ENCODE measurements at regions not wholly inside any gene's neighbourhood (a gene's known extent, or its start where the extent isn't known, plus 50 kb on each side); places are given as distances from the start of the nearest gene placed in this dataset.

DNA sequence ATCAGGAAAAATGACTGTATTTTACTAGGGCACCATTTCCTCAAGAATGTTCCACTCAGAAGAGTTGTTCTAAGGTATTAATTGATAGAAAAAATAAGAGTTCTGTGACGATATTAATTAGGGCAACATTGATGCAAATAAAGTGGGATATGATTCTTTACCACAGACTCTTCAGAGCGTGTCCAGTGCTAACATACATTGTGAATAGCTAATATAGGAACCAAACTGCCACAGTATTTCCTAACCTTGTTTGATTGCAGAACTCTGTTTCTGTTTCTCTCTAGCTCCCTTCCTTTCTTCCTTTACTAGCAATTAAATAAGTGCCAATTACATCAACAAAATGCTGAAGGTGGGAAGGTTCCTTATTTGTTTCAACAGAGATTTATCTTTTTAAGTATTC lies 154.1 kb upstream of the CPEB2 start:
- DNase-seq (ENCODE audit: low spot score): no peak

DNA sequence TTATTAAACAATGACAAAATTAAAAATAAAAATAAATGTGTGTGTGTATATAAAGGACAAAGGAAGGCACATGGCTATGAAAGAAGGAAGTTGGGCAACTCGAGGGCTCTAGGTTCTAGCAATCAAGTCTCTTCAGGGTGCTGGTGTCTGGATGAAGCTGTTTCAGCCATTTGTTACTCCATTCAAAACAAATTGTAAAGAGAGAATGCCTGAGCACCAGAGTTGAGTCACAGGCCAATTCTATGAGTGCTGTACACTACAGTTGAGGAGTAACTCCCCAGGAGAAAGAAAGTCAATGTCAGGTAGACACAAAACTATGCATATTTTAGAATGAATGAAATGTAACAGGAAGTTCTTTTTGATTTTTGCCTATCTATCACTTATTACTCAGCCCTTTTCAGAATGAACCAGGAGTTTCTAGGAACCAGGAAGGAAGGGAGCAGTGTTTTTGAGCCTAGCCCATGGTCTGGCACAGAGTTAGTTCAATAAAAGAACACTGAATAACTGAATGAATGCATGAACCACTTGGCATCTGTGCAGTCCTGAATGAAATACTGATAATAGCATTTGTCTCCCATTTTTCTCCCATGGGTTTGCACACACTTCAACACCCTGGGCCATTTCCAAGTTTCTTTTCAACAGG lies 151.7 kb upstream of the CPEB2 start:
- DNase-seq (ENCODE audit: low spot score): no peak

DNA sequence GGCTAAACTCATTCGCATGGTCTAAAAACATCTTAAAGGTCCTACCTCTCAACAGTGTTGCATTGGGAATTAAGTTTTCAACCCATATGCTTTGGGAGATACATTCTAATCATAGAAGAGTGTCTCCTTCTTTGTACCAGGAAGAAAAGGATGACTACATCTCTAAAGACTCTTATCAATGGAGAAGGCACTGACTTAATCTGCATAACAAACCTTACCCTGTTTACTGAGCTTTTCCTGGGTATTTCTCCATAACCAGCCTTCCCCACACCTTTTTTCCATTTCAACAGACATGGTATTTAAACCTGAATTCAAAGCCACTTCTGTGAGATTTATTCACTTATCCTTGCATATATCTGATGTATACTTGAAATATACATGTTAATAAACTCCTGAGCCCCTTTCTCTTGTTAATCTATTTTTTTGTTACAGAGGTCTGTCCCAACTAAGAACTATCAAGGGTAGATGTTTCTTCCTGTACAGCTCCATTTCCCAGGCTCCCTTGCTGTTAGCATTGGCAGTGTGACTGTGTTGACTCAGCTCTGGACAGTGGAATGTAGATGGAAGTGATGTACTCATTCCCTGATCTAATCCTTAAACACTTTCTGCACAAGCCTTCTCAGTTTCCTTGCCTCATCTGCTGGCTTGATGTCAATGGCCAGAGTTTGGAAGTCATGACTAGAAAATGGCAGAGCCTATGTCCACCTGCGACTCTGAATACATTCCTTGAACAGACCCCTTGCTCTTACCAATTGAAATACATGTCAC lies 148.9 kb upstream of the CPEB2 start:
- no peak for DNase-seq (ENCODE audit: low spot score)

DNA sequence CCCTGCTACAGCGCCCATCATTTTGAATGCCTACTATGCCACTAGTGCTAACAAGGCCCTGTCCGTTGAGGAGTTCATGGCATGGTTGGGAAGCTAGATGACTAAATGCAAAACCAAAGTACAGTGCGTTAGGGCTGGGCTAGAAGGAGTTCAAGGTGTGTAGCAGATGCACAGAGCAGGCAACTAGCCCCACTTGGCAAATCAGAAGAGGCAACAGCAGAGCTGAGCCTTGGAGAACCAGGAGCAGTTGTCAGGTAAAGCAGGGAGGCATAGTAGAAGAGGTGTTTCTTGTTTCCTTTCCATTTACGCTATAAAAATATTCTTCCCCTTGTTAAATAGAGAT lies 146.6 kb upstream of the CPEB2 start:
- no peak for DNase-seq (ENCODE audit: low spot score)

DNA sequence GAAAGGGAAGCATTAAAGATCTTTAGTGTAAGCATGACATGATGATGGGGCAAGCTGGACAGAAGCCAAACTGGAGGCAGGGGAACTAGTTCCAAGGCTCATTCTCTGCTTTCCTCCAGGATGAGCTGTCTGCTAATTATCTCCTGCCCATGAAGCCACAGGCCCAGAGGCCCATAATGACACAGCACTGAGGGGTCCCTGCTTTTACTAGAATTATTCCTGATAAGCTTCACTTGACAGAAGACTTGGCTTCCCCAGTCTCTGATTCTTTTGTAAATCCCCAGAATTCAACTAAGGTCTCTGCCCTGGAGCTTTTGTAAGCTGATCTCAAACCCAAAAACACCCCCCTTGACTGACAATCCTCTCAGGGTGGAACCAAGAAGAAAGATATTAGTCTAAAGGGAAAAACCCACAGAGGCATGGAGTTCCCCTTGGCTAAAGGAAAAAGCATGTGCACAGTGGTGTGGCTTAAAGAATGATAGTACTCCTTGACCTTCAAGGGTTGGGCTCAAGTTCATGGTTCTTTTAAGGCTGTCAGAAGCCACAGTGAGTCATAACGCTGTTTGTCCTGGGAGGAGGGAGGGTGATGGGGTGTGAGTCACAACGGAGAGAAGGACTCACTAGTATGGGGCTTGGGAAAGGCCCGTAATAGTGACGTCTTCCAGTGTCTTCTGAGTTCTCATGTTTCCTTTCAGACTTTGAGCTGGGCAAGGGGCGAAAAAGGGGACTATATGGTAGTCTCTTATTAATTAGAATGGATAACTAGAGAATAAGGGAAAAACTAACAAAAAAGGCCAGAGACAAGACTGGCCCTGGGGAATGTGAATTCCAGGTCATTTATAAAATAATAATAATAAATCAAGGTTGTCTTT lies 146.0 kb upstream of the CPEB2 start:
- no peak for DNase-seq (ENCODE audit: low spot score)

DNA sequence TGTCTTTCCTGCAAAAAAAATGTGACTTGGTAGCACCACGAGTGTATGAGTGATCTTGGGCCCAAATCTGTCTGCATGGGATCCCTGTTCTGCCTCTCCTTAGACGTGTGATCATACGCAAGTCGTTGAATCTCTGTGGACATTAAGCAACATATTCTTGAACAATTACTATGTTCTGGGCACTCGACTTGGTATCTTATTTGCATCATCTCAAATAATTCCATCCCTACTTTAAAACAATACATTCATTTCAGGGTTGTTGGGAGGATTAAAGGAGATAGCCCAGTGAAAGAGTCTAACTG lies 145.4 kb upstream of the CPEB2 start:
- no peak for DNase-seq (ENCODE audit: low spot score)

DNA sequence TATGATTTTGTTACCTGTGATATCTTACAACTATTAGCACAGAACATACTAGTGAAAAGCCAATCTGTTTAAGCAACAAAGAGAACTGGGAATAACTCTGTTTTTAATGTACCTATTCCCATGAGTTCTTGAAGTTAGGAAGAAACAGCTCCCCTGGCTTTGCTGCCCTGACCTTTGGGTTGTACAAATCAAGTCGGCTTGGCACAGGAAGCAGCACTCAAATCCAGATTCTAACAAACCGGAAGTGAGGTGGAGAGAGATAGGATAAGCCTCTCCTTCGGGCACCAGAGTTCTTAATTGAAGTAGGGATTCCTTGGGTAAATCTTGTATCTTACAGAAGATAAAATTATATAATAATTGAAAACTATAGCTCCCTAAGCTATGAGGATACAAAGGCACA lies 144.8 kb upstream of the CPEB2 start:
- DNase-seq (ENCODE audit: low spot score): no peak

DNA sequence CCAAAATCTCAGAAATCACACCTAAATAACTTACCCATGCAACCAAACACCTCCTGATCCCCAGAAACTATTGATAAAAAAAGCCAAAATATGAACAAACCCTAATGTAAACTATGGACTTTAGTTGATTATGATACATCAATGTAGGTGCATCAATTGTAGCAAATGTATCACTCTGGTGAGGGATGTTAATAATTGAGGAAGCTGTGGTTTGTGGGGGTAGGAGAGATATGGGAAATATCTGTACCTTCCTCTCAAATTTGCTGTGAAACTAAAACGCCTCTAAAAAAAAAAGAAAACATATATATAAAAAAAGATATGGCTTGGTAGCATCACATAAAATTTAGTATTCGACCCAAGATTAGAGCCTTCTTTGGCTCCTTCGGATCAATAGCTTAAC lies 144.3 kb upstream of the CPEB2 start:
- no peak for DNase-seq (ENCODE audit: low spot score)

DNA sequence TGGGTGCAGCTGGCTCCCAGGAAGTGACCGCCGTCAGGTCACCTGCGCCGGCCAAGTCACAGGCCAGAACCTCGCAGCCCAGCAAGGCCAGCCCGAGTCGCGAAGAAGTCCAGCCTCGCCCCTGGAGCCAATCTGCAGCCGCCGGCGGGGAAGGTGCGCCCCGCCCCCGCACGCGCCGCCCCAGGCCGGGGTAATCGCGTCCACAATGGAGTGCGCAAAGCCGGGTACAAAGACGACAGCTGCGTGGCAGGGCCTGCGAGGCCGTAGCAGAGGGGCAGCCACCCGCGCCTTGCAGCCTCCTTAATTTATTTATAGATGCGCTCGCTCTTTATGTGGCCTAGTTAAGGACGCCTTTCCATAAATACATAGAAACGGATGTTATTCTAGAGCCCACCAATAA lies 139.4 kb upstream of the CPEB2 start:
- no peak for DNase-seq (ENCODE audit: low spot score)

DNA sequence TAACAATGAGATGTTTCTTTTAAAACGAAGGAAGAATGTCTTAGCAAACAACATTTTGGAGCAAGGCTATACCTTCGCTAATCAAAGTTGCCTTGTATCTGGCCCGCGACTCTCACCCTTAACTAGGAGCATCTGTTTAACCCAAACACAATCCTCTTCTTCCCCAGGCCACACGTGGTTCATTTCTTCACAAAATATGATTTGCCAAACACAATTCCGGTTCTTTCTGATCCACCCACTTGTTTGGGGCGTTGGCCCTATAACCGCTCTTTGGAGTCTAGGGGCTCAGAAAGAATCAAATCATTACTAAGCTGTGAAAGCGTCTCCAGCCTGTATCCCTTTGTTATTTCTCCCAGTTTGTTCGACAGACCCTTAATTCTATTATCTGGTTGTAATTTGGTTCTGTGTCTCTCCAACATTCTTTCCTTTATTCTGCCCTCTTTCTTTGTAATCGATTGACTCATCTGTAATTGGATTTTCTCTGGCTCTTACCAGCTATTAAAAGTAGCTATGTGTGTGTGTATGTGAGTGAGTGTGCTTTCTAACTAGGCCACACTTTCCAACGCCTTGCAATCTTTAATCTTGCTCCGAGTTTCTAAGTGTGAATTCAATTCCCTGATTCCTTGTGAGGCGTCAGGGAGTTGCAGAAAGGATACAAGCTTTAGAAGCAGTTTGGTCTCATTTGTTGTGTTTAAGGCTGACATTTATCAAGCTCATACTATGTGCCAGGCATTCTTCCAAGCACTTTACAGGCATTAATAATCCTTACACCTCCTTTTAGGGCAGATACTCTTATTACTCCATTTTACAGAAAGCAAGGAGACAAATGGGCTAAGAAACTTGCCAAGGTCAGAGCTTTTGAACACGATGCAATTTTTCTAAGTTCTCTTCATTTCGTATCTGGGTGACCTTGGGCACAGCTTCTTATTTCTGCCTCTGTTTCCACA lies 138.6 kb upstream of the CPEB2 start:
- no peak for DNase-seq (ENCODE audit: low spot score)

DNA sequence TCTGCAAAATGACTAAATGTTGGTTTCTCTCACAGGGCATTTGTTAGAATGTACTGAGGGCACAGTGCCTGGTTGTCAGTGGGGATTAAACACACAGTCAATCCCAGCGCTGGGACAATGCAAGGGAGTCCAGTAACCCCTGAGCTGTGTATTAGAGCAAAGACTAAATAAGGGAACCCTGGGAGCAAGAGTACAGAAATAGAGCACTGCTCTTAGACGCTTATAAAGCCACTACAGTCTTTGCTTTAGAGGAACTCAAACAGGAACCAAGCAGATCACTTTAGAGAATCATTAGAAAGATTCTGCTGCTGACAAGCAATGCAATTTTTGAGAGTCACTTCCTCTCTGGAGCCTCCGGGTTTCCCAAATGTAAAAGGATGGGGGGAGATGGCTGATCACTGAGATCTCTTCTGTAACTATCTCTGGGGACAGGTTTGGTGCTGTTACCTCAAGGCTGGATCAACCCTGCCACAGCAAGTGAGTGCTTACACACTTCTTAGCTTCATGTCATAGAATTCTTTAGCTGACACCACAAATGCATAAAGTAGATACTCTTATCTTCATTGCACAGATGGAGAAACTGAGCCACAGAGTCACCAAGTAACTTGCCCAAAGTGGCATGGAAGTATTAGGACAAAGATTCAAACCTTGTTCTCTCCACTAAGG lies 137.8 kb upstream of the CPEB2 start:
- DNase-seq (ENCODE audit: low spot score): no peak

DNA sequence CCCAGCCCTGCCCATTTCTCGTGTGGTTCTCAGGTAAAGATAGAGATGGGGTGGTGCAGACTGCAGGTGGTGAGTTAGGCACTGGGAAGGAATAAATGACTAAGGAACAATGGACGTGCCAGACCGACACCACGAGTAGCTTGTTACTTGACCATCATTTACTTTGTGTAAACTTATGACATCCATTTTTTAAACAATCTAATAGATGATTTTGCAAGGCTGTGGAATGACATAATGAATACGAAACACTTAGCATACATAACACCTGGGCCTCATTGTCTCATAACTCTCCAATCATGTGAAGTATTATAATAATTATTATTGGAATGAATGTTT lies 137.3 kb upstream of the CPEB2 start:
- peak; percentile 5 for DNase-seq (ENCODE audit: low spot score)

DNA sequence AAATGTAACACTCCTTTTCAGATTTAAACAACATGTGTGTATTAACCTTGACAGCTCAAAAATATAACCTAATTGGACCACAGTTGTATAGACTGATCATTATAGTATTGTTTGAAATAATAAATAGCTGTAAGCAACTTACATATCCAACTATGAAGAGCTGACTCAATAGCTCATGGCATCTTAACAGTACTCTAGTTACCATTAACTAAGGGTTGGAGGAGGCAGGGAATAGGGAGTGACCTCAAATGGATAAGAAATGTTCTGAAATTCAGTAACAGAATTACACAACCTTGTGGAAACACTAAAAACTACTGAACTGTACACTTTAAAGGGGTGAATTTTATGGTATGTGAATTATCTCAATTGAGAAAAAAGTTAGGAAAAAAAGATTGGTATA lies 136.5 kb upstream of the CPEB2 start:
- DNase-seq (ENCODE audit: low spot score): no peak

DNA sequence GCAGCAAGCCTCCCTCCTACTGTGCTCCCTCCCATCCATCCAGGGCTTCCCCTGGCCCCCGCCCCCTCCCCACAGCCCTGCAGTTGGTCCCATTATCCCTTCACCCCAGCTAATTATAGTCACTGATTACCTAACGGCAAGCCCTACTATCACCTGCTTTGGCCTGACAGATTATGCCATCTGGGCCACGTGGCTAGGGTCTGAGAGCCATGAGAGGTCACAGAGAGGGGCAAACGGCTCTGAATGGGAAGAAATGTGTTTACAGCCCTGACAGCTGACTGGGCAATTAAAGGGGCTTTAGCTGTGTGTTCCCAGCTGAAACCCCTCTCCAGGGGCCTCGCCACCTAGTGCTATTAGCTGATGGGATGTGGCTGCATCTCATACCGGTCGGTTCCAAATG lies 134.4 kb upstream of the CPEB2 start:
- DNase-seq (ENCODE audit: low spot score): no peak

DNA sequence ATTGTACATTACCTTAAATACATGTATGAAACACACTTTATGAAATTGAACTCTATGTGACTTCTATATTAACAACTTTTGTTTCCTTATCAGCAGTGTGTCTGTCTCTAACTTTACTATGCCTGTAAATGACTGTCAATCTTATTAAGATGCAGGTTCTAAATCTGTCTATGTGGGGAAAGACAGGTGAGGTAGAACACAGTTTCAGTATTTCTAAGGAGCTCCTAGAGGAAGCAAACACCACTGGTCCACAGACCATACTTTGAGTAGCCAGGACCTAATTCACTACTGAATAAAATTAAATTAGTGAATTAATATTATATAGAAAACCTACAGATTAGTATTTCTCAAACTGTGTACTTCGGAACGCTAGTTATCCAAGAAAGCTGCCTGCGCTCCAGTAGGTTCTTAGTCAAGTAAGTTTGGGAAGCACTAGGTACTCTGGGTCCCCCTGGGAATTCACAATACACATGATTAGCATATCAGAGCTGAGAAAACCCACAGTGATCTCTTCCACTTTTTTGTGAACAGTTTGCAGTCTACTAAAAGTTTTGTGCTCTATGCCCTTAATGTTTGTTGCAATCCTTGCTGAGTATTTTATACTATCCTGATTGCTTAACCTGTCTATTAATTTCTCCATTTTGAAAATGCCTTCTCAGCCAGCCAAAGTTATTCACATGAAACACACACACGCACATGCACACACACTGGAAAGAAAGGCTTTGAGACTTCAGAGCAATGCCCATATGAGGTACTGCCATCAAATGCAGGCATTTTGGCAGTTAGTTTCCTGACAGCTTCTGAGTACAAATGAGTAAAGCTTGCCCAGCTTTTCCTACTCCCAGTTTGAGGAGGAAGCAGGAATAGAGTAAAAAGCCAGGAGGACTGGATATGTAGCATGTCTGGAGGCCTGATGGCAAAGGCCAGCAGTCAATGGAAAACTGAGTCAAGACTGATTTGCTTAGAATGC lies 133.6 kb upstream of the CPEB2 start:
- DNase-seq (ENCODE audit: low spot score): no peak

DNA sequence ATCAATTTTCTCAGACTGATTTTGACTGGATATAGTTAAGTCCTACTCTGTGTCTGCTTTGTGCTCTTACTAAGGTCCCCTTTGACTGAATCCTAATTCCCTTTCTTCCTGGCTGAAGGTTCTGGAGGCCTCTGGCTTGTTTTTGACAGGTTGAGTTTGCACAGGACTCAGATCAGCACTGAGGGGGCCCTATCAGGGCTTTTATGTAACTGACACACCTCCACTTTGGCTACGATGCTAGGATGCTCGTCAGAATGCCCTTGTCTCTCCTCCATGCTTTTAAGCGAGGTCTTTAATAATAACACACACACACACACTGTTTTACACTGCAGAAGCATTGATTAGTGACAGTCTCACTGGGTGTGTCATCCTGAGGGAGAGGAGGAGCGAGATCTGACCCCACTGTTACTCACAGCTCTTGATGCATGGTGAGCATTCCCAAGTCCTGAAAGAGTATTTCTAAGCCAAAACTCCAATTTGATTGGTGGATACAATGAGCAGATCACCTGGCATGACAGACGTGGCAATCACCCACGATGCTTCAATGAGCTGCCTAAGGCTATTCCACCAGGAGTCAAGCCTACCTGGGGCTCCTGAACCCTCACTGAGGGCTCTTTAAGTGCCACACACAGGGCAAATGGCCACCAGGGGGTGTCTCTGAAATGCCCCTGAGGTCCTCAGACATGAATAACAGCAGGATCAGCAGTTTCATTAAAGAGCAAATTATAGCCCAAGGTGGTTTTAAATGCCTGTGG lies 130.4 kb upstream of the CPEB2 start:
- peak; percentile 12 for DNase-seq (ENCODE audit: low spot score)

DNA sequence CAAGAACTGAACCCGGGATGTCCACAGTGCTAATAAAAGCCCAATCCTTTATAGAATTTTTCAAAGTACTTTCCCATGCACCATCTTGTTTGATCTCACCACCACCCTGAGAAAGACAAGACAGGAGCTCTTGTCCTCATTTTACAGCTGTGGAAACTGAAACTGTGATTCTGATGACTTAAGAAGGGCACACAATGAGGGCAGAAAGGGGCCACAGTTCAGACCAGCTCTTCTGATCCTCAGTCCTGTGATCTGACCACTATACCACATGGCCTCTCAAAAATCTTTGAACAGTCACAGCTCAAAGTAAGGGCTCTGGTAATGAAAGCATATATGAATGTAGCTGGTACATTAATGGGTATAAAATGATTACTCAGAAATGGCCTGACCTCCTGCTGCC lies 127.3 kb upstream of the CPEB2 start:
- DNase-seq (ENCODE audit: low spot score): no peak

DNA sequence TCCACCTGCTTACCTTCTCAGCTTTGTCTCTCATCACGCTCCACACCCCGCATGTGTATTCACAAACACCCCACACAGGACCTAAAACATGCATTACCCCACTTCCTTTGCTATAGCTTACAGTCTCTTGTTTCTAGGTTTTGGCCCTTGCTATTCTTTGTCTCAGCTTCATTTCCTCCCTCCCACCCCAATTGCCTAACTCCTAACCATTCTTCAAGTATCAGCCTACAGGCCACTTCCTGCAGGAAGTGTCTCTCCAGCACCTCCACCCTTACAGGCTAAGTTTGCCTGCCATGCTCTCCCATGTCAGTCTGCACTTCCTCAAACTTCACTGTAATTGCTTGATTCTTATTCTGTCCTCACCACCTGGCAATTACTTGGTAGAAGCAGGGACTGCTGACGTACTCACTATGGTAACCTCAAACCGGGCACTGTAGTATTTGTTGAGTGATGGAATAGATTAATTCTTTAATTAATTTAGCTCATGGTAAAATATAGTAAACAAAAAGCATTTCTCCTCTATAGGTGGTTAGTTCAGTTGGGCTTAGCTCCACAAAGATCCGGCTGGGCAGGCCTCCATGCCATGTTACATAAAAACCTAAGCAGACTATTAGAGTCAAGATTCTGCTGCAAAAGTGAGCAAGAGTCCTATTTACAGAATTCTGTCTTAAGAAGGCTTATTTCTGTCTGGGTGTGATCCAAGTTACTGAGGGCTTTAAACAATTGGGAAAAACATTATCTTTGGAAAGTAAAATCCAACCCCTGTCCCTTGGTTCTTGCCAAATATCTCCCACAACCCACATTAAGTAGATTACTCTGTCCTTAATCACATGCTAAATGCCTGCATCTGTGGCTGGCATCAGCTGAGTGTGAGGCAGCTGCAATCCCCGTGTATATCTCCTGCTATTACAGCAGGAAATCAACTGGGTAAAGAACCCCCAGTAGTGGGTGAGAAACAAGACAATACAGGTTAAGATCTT lies 124.7 kb upstream of the CPEB2 start:
- DNase-seq (ENCODE audit: low spot score): no peak

DNA sequence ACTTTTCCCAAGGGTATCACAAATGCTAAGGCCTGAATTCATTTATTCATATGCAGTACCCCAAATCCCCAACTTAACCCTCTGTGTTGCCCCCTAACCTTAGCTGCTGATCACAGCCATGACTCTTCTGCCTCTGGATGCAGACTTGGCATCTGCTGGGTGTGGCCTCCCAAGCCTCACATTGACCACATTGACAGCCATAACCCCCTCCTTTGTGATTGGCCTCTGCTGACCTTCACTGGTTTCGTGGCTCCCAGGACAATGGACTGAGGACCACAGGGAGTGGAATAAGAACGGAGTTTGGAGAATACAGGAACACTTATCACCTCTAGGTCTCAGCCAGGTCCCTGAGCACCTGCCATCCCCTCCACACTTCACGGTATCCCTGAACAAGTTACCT lies 123.6 kb upstream of the CPEB2 start:
- no peak for DNase-seq (ENCODE audit: low spot score)

All from hematopoietic multipotent progenitor cell treated with erythropoietin and hydrocortisone succinate and interleukin-3 and kit ligand, for 17 days (in vitro differentiated cells).